HEK293 (cell line): ENCODE measurements at regions not wholly inside any gene's neighbourhood (a gene's known extent, or its start where the extent isn't known, plus 50 kb on each side); places are given as distances from the start of the nearest gene placed in this dataset.

Experiments
- CTCF ChIA-PET: fragments of 350-600 bp; formaldehyde crosslinking; extraction: SDS; loops from one replicate; lab custom pipeline; 2021; ENCODE audit warnings: antibody characterized with exemption; lab: Yijun Ruan, JAX
- POLR2A ChIA-PET: fragments of 300-600 bp; formaldehyde crosslinking; extraction: SDS; loops from one replicate; lab custom pipeline; 2020; ENCODE audit warnings: antibody characterized with exemption, inconsistent platforms; lab: Yijun Ruan, JAX
- H3K27ac ChIP-seq: fragments of 200-500 bp; sonication (Bioruptor generic); 2 replicates; pipeline ENCODE4 v1.5.1; 2014; ENCODE audit warnings: low read depth, low read length, control low read depth, inconsistent platforms; ENCODE audit errors: extremely low read depth
- H3K36me3 ChIP-seq, 2 experiments: fragments of 200-500 bp in 1 of 2; sonication (Bioruptor generic) in 1 of 2; 1 replicate in 1 of 2; 2 replicates in 1 of 2; pipeline ENCODE4 v1.5.1; 2014 to 2017; ENCODE audit warnings: inconsistent platforms in 2 of 2, low read length in 2 of 2; ENCODE audit not compliant: control insufficient read depth in 2 of 2, insufficient read depth in 1 of 2
- H3K4me1 ChIP-seq: fragments of 200-500 bp; sonication (Bioruptor generic); 2 replicates; pipeline ENCODE4 v1.5.1; 2014; ENCODE audit warnings: mild to moderate bottlenecking, low read length, inconsistent platforms; ENCODE audit not compliant: control insufficient read depth, insufficient read depth
- H3K4me3 ChIP-seq: 2 replicates; pipeline ENCODE4 v1.5.1; 2011; ENCODE audit warnings: low read depth, mild to moderate bottlenecking, control low read depth, low read length, moderate library complexity
- H3K9me3 ChIP-seq: fragments of 200-500 bp; sonication (Bioruptor generic); 2 replicates; pipeline ENCODE4 v1.5.1; 2014; ENCODE audit warnings: low read depth, low read length, inconsistent platforms; ENCODE audit not compliant: control insufficient read depth, insufficient read depth
- GLIS1 ChIP-seq: fragments of 450-650 bp; formaldehyde crosslinking; IDR thresholded peaks from 2 replicates; pipeline ENCODE4 v1.5.1; 2016; ENCODE audit warnings: missing biosample characterization, missing genetic modification characterization
- HIC1 ChIP-seq: fragments of 450-650 bp; formaldehyde crosslinking; IDR thresholded peaks from 2 replicates; pipeline ENCODE4 v1.5.1; 2016; ENCODE audit warnings: missing biosample characterization, missing genetic modification characterization
- KLF1 ChIP-seq: fragments of 450-650 bp; formaldehyde crosslinking; IDR thresholded peaks from 2 replicates; pipeline ENCODE4 v1.5.1; 2016; ENCODE audit warnings: missing biosample characterization, missing genetic modification characterization
- KLF16 ChIP-seq: fragments of 450-650 bp; formaldehyde crosslinking; IDR thresholded peaks from 2 replicates; pipeline ENCODE4 v1.5.1; 2017; ENCODE audit warnings: missing biosample characterization, missing genetic modification characterization
- KLF7 ChIP-seq: fragments of 450-650 bp; formaldehyde crosslinking; IDR thresholded peaks from 2 replicates; pipeline ENCODE4 v1.5.1; 2016; ENCODE audit warnings: missing biosample characterization, missing genetic modification characterization, borderline replicate concordance
- MZF1 ChIP-seq: fragments of 450-650 bp; formaldehyde crosslinking; IDR thresholded peaks from 2 replicates; pipeline ENCODE4 v1.5.1; 2017; ENCODE audit warnings: missing biosample characterization, missing genetic modification characterization, borderline replicate concordance
- OVOL3 ChIP-seq: fragments of 450-650 bp; formaldehyde crosslinking; IDR thresholded peaks from 2 replicates; pipeline ENCODE4 v1.5.1; 2016; ENCODE audit warnings: missing biosample characterization, missing genetic modification characterization
- REPIN1 ChIP-seq: fragments of 450-650 bp; formaldehyde crosslinking; IDR thresholded peaks from 2 replicates; pipeline ENCODE4 v1.5.1; 2017; ENCODE audit warnings: missing biosample characterization, missing genetic modification characterization, low read depth
- YY2 ChIP-seq: fragments of 450-650 bp; formaldehyde crosslinking; IDR thresholded peaks from 2 replicates; pipeline ENCODE4 v1.5.1; 2016; ENCODE audit warnings: missing biosample characterization, missing genetic modification characterization
- ZBTB21 ChIP-seq: fragments of 450-650 bp; formaldehyde crosslinking; IDR thresholded peaks from 2 replicates; pipeline ENCODE4 v1.5.1; 2017; ENCODE audit warnings: missing biosample characterization, missing genetic modification characterization
- ZIC2 ChIP-seq: fragments of 450-650 bp; formaldehyde crosslinking; IDR thresholded peaks from 2 replicates; pipeline ENCODE4 v1.5.1; 2016; ENCODE audit warnings: missing biosample characterization, missing genetic modification characterization
- ZNF155 ChIP-seq: fragments of 450-650 bp; formaldehyde crosslinking; IDR thresholded peaks from 2 replicates; pipeline ENCODE4 v1.5.1; 2016; ENCODE audit warnings: missing biosample characterization, missing genetic modification characterization
- ZNF157 ChIP-seq: fragments of 450-650 bp; formaldehyde crosslinking; IDR thresholded peaks from 2 replicates; pipeline ENCODE4 v1.5.1; 2016; ENCODE audit warnings: missing biosample characterization, missing genetic modification characterization
- ZNF19 ChIP-seq: fragments of 450-650 bp; formaldehyde crosslinking; IDR thresholded peaks from 2 replicates; pipeline ENCODE4; 2016; ENCODE audit warnings: missing biosample characterization, missing genetic modification characterization, low read depth
- ZNF23 ChIP-seq: fragments of 450-650 bp; formaldehyde crosslinking; IDR thresholded peaks from 2 replicates; pipeline ENCODE4 v1.5.1; 2016; ENCODE audit warnings: missing biosample characterization, missing genetic modification characterization, borderline replicate concordance
- ZNF24 ChIP-seq: fragments of 450-650 bp; formaldehyde crosslinking; IDR thresholded peaks from 2 replicates; pipeline ENCODE4 v1.5.1; 2016; ENCODE audit warnings: missing biosample characterization, missing genetic modification characterization
- ZNF266 ChIP-seq: fragments of 450-650 bp; formaldehyde crosslinking; IDR thresholded peaks from 2 replicates; pipeline ENCODE4 v1.5.1; 2016; ENCODE audit warnings: missing biosample characterization, missing genetic modification characterization, low read depth
- ZNF280D ChIP-seq: fragments of 450-650 bp; formaldehyde crosslinking; IDR thresholded peaks from 2 replicates; pipeline ENCODE4 v1.5.1; 2016; ENCODE audit warnings: missing biosample characterization, missing genetic modification characterization
- ZNF302 ChIP-seq: fragments of 450-650 bp; formaldehyde crosslinking; IDR thresholded peaks from 2 replicates; pipeline ENCODE4 v1.5.1; 2016; ENCODE audit warnings: missing biosample characterization, missing genetic modification characterization, low read depth
- ZNF391 ChIP-seq: fragments of 450-650 bp; formaldehyde crosslinking; IDR thresholded peaks from 2 replicates; pipeline ENCODE4 v1.5.1; 2016; ENCODE audit warnings: low read depth, missing biosample characterization, missing genetic modification characterization, borderline replicate concordance
- ZNF473 ChIP-seq: fragments of 450-650 bp; formaldehyde crosslinking; IDR thresholded peaks from 2 replicates; pipeline ENCODE4 v1.5.1; 2017; ENCODE audit warnings: missing biosample characterization, missing genetic modification characterization
- ZNF624 ChIP-seq: fragments of 450-650 bp; formaldehyde crosslinking; IDR thresholded peaks from 2 replicates; pipeline ENCODE4 v1.5.1; 2017; ENCODE audit warnings: missing biosample characterization, missing genetic modification characterization
- ZNF777 ChIP-seq: fragments of 450-650 bp; formaldehyde crosslinking; IDR thresholded peaks from 2 replicates; pipeline ENCODE4 v1.5.1; 2017; ENCODE audit warnings: missing biosample characterization, missing genetic modification characterization, borderline replicate concordance
- ZNF785 ChIP-seq: fragments of 450-650 bp; formaldehyde crosslinking; IDR thresholded peaks from 2 replicates; pipeline ENCODE4 v1.5.1; 2016; ENCODE audit warnings: missing biosample characterization, missing genetic modification characterization
- ZSCAN30 ChIP-seq: fragments of 450-650 bp; IDR thresholded peaks from 2 replicates; pipeline ENCODE4 v1.5.1; 2018; ENCODE audit warnings: missing biosample characterization, mild to moderate bottlenecking, missing genetic modification characterization, moderate library complexity
- ZXDB ChIP-seq: fragments of 450-650 bp; formaldehyde crosslinking; IDR thresholded peaks from 2 replicates; pipeline ENCODE4 v1.5.1; 2016; ENCODE audit warnings: missing biosample characterization, missing genetic modification characterization
- TF ChIP-seq, protein P1 (sequence below): fragments of 450-650 bp; formaldehyde crosslinking; optimal IDR thresholded peaks from 2 replicates; pipeline ENCODE3; 2016; ENCODE audit warnings: missing biosample characterization, mild to moderate bottlenecking, missing genetic modification characterization

GRCh38 chr2:60319031-60319547 lies 234.4 kb downstream of the BCL11A start:
- no peak overlapping the region for H3K4me3 ChIP-seq
- CTCF ChIA-PET = interaction anchor here (0.5 kb wide), 1 partner anchor 1293 kb away, joined by 3 read pairs; no protein-coding TSS in a partner anchor
- H3K36me3 ChIP-seq = no peaks in the 10 kb centered on the region
- no peak for TF ChIP-seq ZNF23 (tag by site-specific recombination)
- TF ChIP-seq ZNF19 (tag by site-specific recombination) = no peak
- TF ChIP-seq, protein P1, sequence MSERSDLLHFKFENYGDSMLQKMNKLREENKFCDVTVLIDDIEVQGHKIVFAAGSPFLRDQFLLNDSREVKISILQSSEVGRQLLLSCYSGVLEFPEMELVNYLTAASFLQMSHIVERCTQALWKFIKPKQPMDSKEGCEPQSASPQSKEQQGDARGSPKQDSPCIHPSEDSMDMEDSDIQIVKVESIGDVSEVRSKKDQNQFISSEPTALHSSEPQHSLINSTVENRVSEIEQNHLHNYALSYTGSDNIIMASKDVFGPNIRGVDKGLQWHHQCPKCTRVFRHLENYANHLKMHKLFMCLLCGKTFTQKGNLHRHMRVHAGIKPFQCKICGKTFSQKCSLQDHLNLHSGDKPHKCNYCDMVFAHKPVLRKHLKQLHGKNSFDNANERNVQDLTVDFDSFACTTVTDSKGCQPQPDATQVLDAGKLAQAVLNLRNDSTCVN (tag by site-specific recombination) = no peak
- no peak for TF ChIP-seq YY2 (tag by site-specific recombination)
- TF ChIP-seq KLF1 = no peak
- no peak for TF ChIP-seq ZNF624 (tag by site-specific recombination)
- no peak for TF ChIP-seq ZNF266 (tag by site-specific recombination)
- TF ChIP-seq ZNF280D (tag by site-specific recombination) = no peak
- TF ChIP-seq ZNF785 (tag by site-specific recombination) = no peak
- no peak for TF ChIP-seq ZNF302 (tag by site-specific recombination)
- no peak for TF ChIP-seq ZBTB21 (tag by site-specific recombination)
- TF ChIP-seq ZNF777 = no peak
- no peak for TF ChIP-seq MZF1 (tag by site-specific recombination)
- TF ChIP-seq ZSCAN30 (tag by site-specific recombination) = no peak
- no peak for TF ChIP-seq ZNF473 (tag by site-specific recombination)
- no peak for TF ChIP-seq REPIN1 (tag by site-specific recombination)
- no peak for TF ChIP-seq ZNF155 (tag by site-specific recombination)
- H3K27ac ChIP-seq = no peak overlapping the region
- H3K4me1 ChIP-seq = no peaks in the 10 kb centered on the region
- POLR2A ChIA-PET = no interaction called here
- no peaks in the 10 kb centered on the region for H3K9me3 ChIP-seq

DNA sequence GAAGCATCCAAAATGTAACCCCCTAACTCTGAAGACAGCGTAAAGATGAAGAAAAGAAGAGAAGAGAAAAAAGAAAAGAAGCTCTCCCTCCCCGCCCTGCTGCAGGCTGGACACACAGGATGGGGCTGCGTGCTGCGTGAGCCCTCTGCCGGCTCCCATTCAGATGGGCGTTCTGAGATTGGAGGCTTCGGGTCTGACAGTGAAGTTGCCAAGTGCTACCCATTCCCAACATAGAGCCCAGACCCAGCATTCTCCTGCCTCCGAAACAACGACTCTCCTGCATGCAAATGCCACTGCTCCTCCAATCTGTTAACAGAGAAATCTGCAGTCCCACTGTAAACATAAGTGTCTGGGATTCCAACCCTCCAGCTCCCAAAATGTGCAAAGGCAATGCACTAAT lies 234.9 kb downstream of the BCL11A start:
- no peak for TF ChIP-seq ZNF157 (tag by site-specific recombination)
- TF ChIP-seq KLF7 = no peak
- no peak for TF ChIP-seq ZIC2
- no peak for TF ChIP-seq ZNF24 (tag by site-specific recombination)
- TF ChIP-seq ZNF391 (tag by site-specific recombination) = no peak
- no peak for TF ChIP-seq GLIS1
- no peak for TF ChIP-seq OVOL3 (tag by site-specific recombination)
- no peak for TF ChIP-seq ZXDB (tag by site-specific recombination)
- TF ChIP-seq HIC1 (tag by site-specific recombination) = no peak
- TF ChIP-seq KLF16 (tag by site-specific recombination) = no peak
- TF ChIP-seq, all 188 proteins: peak for 0
- Histone ChIP-seq H3K36me3 (no peaks in the 10 kb centered on the region), H3K9me3 (no peaks in the 10 kb centered on the region), H3K4me3 (no peak overlapping the region), H3K4me1 (no peaks in the 10 kb centered on the region), H3K27ac (no peak overlapping the region)
- ChIA-PET CTCF (interaction anchor here (0.5 to 0.6 kb wide), 2 partner anchors 110 to 1292 kb away, joined by 3 to 4 read pairs; no protein-coding TSS in a partner anchor), POLR2A (no interaction called here)
